Thoracic aorta (tissue), 2 donors: ENCODE measurements at regions not wholly inside any gene's neighbourhood (a gene's known extent, or its start where the extent isn't known, plus 50 kb on each side); places are given as distances from the start of the nearest gene placed in this dataset.
"Not testable (repeated sequence)": the region's sequence is repeated elsewhere in the genome, so short reads cannot be mapped to it uniquely, and the experiment has no call there.

Experiments
- ATAC-seq: fragments of 150-250 bp; one replicate; pipeline ENCODE4 v1.8.0; 2017; ENCODE audit warnings: low read depth; ENCODE audit not compliant: insufficient number of reproducible peaks, low FRiP score
- DNase-seq: peaks from one replicate; pipeline ENCODE4 v3.0.0-alpha.2; 2020; ENCODE audit warnings: low spot score
- H3K27ac ChIP-seq, 2 donors: fragments of 200-600 bp; sonication (generic); 1 replicate in 1 of 2; 2 replicates in 1 of 2; pipeline ENCODE4 v1.5.1; 2016; ENCODE audit warnings: mild to moderate bottlenecking in 2 of 2, moderate library complexity in 2 of 2
- H3K27me3 ChIP-seq: fragments of 200-600 bp; sonication (generic); replicated peaks from 2 replicates; pipeline ENCODE4 v1.6.0; 2016; ENCODE audit warnings: mild to moderate bottlenecking; ENCODE audit not compliant: insufficient read depth
- H3K36me3 ChIP-seq: fragments of 200-600 bp; sonication (generic); one replicate; pipeline ENCODE4 v1.5.1; 2016
- H3K4me1 ChIP-seq, 2 donors: fragments of 200-600 bp; sonication (generic); 1 replicate in 1 of 2; 2 replicates in 1 of 2; pipeline versions ENCODE4 v1.5.1 to v1.6.0; 2016; ENCODE audit warnings: low read depth in 2 of 2, mild to moderate bottlenecking in 1 of 2; ENCODE audit not compliant: control insufficient read depth in 1 of 2
- H3K4me3 ChIP-seq: fragments of 200-600 bp; sonication (generic); 2 replicates; pipeline ENCODE4 v1.5.1; 2016; ENCODE audit warnings: mild to moderate bottlenecking
- H3K9me3 ChIP-seq: fragments of 200-600 bp; sonication (generic); 2 replicates; pipeline ENCODE4 v1.5.1; 2016
- CTCF ChIP-seq: fragments of 200-600 bp; sonication (generic); IDR thresholded peaks from one replicate; pipeline ENCODE4 v1.5.1; 2019; ENCODE audit warnings: antibody characterized with exemption

DNA sequence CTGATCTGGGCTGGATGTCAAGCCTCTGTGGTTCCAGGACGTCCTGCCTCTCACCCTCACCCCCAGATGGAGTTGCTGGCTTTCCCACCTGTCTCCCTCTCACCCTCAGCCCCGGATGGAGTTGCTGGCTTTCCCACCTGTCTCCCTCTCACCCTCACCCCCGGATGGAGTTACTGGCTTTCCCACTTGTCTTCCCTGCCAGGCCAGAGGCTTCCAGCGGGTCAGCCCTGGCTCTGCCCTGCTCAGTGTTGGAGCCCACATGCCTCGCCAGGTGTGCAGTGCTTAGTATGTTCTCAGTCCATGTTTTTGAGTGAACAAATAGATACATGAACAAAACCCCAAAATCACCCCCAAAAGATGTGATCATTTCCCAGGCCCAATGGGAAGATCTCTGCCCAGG lies 127.6 kb downstream of the LRRC37A3 start:
- not testable (repeated sequence) for ATAC-seq, H3K4me3 ChIP-seq, H3K4me1 ChIP-seq, DNase-seq, H3K9me3 ChIP-seq, H3K27ac ChIP-seq, H3K27me3 ChIP-seq
- H3K36me3 ChIP-seq = peaks cover 27% of the 10 kb centered on the region

DNA sequence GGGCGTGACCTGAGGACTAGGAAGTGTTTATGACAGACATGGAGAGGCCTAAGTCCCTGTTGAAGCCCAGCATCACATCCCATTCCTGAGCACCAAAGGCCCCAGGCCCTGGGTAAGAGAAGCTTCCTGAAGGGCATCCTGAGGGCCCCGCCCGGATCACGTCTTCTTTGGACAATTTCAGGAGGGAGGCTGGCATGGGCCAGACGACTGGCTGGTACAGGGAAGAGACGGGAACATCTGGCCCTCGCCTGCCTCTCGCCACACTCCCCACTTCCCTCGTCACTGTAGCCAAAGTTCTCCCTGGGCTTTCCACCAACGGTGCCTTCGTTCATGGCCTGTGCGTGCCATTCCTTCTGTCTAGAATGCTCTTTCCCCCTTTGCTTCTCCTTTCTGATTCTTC lies 128.1 kb downstream of the LRRC37A3 start:
- H3K4me3 ChIP-seq, H3K4me1 ChIP-seq, H3K27ac ChIP-seq, H3K27me3 ChIP-seq, DNase-seq, H3K9me3 ChIP-seq, ATAC-seq: not testable (repeated sequence)
- peaks cover 28% of the 10 kb centered on the region for H3K36me3 ChIP-seq

- not testable (repeated sequence) for H3K9me3 ChIP-seq, H3K4me3 ChIP-seq, H3K27me3 ChIP-seq, H3K4me1 ChIP-seq, H3K27ac ChIP-seq, ATAC-seq, DNase-seq
- peaks cover 31% of the 10 kb centered on the region for H3K36me3 ChIP-seq
Observed at GRCh38 chr17:64790690-64791089, 128.6 kb upstream of the SMURF2 start.

DNA sequence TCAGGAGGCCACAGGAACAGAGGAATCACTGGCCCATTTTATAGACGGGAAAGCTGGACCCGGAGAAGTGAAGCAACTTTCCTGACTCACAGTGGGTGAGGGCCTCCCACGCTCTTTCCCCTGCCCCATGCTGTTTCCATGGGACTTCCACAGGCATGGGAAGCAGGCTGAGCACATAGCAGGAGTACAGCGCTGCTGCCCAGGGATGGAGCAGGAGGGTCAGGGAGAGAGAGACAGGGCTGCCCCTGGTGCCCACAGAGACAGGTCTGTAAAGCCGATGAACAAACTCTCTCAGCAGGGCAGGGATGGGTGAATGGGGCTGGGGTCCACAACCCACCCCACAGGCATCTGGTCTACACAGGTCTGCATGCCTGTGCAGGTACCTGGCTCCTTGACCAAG lies 128.1 kb upstream of the SMURF2 start:
- H3K9me3 ChIP-seq, H3K4me3 ChIP-seq, H3K27ac ChIP-seq, DNase-seq, H3K27me3 ChIP-seq, ATAC-seq, H3K4me1 ChIP-seq: not testable (repeated sequence)
- peaks cover 36% of the 10 kb centered on the region for H3K36me3 ChIP-seq

- H3K36me3 ChIP-seq = peaks cover 36% of the 10 kb centered on the region
- not testable (repeated sequence) for H3K9me3 ChIP-seq, H3K4me1 ChIP-seq, H3K27me3 ChIP-seq, ATAC-seq, H3K4me3 ChIP-seq, DNase-seq, H3K27ac ChIP-seq
Observed at GRCh38 chr17:64789061-64789445, 126.9 kb upstream of the SMURF2 start.

GRCh38 chr17:64788286-64789060 lies 126.4 kb upstream of the SMURF2 start:
- DNase-seq (no peak), ATAC-seq (no peak)
- Histone ChIP-seq H3K36me3 (peaks cover 32% of the 10 kb centered on the region), H3K27ac (no peak overlapping the region), H3K4me3 (no peak overlapping the region), H3K9me3 (no peaks in the 10 kb centered on the region), H3K27me3 (no peaks in the 10 kb centered on the region), H3K4me1 (no peaks in the 10 kb centered on the region)
- TF ChIP-seq CTCF = no peak

DNA sequence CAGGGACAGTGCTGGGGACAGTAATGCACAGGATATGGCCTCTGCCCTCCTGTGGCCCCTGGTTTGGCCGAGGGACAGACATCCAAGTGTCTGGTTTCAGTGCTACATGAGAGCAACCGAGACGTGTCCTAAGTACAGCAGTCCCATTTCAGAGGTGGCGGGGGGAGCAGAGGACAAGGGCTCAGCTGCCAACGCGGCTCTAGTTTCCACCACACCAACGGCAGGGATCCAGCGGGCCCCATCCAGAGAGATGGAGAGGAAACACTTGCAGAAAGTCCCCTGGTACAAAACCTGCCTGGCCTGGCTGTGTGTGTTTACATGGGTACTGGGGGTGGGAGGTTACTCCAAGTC lies 125.8 kb upstream of the SMURF2 start:
- DNase-seq (no peak), ATAC-seq (no peak)
- Histone ChIP-seq H3K4me3 (no peak overlapping the region), H3K4me1 (no peaks in the 10 kb centered on the region), H3K27me3 (no peaks in the 10 kb centered on the region), H3K9me3 (no peaks in the 10 kb centered on the region), H3K27ac (no peak overlapping the region), H3K36me3 (peaks cover 32% of the 10 kb centered on the region)
- TF ChIP-seq CTCF = no peak
